ENCODE measurements at regions not wholly inside any gene's neighbourhood (a gene's known extent, or its start where the extent isn't known, plus 50 kb on each side); places are given as distances from the start of the nearest gene placed in this dataset.

DNA sequence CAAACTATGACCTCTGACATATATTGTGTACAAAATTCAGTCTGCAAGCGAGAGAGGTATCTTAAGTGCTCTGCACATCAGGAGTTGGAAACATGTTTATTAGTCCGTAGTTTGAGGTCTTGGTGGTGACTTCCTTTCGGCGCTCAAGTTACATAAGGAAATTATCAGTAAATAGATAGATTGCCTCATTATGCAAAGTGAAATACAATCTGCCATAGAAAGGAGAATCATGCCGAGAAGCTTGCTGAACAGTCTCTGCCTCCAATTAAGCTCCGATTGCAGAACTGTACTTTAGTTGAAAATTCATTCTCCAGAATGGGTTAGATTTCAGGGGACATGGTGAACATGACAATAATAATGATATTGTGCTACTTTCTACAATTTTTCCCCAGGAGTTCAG, 271.8 kb downstream of the BRINP2 start:
- H3K36me3 ChIP-seq, result no peaks in the 10 kb centered on the region
- no peak overlapping the region for H3K27ac ChIP-seq
- no peaks in the 10 kb centered on the region for H3K4me1 ChIP-seq
- TF ChIP-seq, protein P1, sequence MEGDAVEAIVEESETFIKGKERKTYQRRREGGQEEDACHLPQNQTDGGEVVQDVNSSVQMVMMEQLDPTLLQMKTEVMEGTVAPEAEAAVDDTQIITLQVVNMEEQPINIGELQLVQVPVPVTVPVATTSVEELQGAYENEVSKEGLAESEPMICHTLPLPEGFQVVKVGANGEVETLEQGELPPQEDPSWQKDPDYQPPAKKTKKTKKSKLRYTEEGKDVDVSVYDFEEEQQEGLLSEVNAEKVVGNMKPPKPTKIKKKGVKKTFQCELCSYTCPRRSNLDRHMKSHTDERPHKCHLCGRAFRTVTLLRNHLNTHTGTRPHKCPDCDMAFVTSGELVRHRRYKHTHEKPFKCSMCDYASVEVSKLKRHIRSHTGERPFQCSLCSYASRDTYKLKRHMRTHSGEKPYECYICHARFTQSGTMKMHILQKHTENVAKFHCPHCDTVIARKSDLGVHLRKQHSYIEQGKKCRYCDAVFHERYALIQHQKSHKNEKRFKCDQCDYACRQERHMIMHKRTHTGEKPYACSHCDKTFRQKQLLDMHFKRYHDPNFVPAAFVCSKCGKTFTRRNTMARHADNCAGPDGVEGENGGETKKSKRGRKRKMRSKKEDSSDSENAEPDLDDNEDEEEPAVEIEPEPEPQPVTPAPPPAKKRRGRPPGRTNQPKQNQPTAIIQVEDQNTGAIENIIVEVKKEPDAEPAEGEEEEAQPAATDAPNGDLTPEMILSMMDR (IDR thresholded peaks at IDR 0.05), result no peak
- no peak for TF ChIP-seq POLR2A (IDR thresholded peaks at IDR 0.05)
- H3K9me3 ChIP-seq, result no peaks in the 10 kb centered on the region
- intact Hi-C loops (cut with DNase I; ENCODE audit: low total_unique reads), result no loop called here
- no peak for DNase-seq
- no peak overlapping the region for H3K4me3 ChIP-seq
- no peaks in the 10 kb centered on the region for H3K27me3 ChIP-seq

DNA sequence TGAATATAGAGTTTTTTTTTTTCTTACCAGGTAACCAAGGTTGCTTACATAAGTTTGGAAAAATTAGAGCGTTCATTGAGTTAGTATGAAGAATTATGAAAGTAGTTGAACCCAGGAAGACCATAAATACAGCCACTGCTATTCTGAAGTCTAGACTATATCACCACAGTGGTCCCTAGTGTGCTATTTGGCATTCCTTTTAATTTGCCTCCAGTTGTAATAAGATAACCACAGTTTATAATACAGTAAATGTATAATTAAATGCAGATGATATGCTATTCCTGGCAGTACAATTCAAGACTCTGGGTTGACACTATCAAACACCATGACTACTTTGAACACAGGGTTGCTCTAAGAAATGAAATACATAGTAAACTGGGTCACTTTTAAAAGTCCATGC, 270.5 kb downstream of the BRINP2 start:
- intact Hi-C loops (cut with DNase I; ENCODE audit: low total_unique reads), result no loop called here
- no peak overlapping the region for H3K27ac ChIP-seq
- TF ChIP-seq, protein P1 (IDR thresholded peaks at IDR 0.05), result no peak
- no peak for TF ChIP-seq POLR2A (IDR thresholded peaks at IDR 0.05)

DNA sequence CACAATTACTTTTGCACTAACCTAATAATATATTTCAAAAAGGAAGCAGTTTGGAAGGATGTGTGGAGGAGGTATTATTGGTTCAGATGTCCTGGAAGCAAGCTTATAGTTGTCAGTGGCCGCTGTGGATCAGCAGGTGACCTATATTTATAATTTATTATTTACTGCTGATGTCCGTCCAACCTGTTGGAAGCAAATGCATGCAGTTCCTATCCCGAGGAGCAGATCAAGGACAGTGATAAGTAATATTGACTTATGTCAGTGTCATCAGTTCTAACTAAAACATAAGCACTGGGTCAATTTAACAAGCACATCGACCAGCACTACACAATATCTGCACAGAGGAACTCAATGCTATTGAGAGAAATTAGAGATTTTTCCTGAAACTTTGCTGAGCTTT, 270.1 kb downstream of the BRINP2 start:
- Histone ChIP-seq H3K36me3 (no peaks in the 10 kb centered on the region), H3K4me1 (no peaks in the 10 kb centered on the region), H3K4me3 (no peak overlapping the region), H3K9me3 (no peaks in the 10 kb centered on the region), H3K27me3 (no peaks in the 10 kb centered on the region), H3K27ac (no peak overlapping the region)
- intact Hi-C loops (cut with DNase I; ENCODE audit: low total_unique reads), result no loop called here
- TF ChIP-seq, protein P1 (IDR thresholded peaks at IDR 0.05), result no peak
- no peak for TF ChIP-seq POLR2A (IDR thresholded peaks at IDR 0.05)
- DNase-seq, result no peak

More for the DNA sequence above, 270.5 kb downstream of the BRINP2 start:
- Histone ChIP-seq H3K4me1 (no peaks in the 10 kb centered on the region), H3K4me3 (no peak overlapping the region), H3K36me3 (no peaks in the 10 kb centered on the region), H3K9me3 (no peaks in the 10 kb centered on the region), H3K27me3 (no peaks in the 10 kb centered on the region)
- no peak for DNase-seq

DNA sequence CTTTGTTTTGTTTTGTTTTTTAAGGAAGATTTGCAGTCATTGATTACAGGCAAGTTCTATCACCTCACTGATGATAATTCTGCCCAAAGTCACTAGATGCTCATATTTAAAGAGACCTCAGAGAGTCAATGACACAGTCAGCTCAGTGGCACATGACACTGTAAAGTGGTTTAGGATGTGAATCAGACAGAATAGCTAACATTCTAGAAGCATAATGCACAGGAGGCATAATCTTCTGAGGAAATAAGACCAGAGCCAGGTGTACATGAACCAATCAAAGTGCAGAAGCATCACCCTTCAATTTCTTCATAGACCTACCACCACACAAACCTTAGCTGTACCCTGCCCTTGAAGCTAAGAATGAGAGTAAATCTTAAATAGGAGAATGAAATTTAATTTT, 268.5 kb downstream of the BRINP2 start:
- no peaks in the 10 kb centered on the region for H3K27me3 ChIP-seq
- H3K36me3 ChIP-seq, result no peaks in the 10 kb centered on the region
- H3K4me1 ChIP-seq, result no peaks in the 10 kb centered on the region
- no peak for DNase-seq
- no peak overlapping the region for H3K4me3 ChIP-seq
- intact Hi-C loops (cut with DNase I; ENCODE audit: low total_unique reads), result no loop called here
- no peak for TF ChIP-seq POLR2A (IDR thresholded peaks at IDR 0.05)
- TF ChIP-seq, protein P1 (IDR thresholded peaks at IDR 0.05), result no peak
- no peaks in the 10 kb centered on the region for H3K9me3 ChIP-seq
- no peak overlapping the region for H3K27ac ChIP-seq

DNA sequence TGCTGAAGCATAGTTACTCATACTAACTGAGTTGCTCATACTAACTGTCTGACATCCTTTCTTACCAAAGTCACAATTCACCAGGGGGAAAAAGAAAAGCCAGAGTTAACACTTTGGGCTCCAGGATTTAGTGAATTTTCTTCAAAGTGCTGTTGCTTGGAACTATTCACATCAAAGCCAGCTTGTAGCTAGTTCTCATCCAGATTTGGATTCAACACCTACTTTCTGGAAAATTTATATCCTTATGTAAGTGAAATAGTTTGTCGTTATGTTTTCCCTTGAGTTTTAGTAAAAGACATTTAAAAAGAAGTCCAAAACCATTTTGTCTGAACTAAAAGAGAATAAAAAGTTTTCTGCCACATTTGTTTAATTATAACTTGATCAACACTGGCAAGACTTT, 264.6 kb downstream of the BRINP2 start:
- no peak overlapping the region for H3K27ac ChIP-seq
- intact Hi-C loops (cut with DNase I; ENCODE audit: low total_unique reads), result no loop called here
- TF ChIP-seq, protein P1 (IDR thresholded peaks at IDR 0.05), result no peak
- TF ChIP-seq POLR2A (IDR thresholded peaks at IDR 0.05), result no peak
- H3K36me3 ChIP-seq, result no peaks in the 10 kb centered on the region
- no peak overlapping the region for H3K4me3 ChIP-seq
- no peak for DNase-seq
- H3K4me1 ChIP-seq, result no peaks in the 10 kb centered on the region
- no peaks in the 10 kb centered on the region for H3K27me3 ChIP-seq
- H3K9me3 ChIP-seq, result no peaks in the 10 kb centered on the region

Data from uterus (tissue), 3 donors.